Breast epithelium (tissue), 3 donors: ENCODE measurements at regions not wholly inside any gene's neighbourhood (a gene's known extent, or its start where the extent isn't known, plus 50 kb on each side); places are given as distances from the start of the nearest gene placed in this dataset.

ENCODE experiments used
- CTCF ChIP-seq, 3 donors: fragments of 450-650 bp; IDR thresholded peaks; one replicate each; pipeline ENCODE4 v1.5.1; 2016 to 2017; ENCODE audit warnings: antibody characterized with exemption in 3 of 3, mild to moderate bottlenecking in 3 of 3, moderate library complexity in 3 of 3
- POLR2A ChIP-seq: fragments of 450-650 bp; IDR thresholded peaks from one replicate; pipeline ENCODE4 v1.6.1; 2016; ENCODE audit warnings: antibody characterized with exemption, mild to moderate bottlenecking, moderate library complexity
- POLR2AphosphoS5 ChIP-seq, 3 donors: sonication (generic); formaldehyde crosslinking; IDR thresholded peaks; one replicate each; pipeline ENCODE4 v1.6.1; 2017; ENCODE audit warnings: antibody characterized with exemption in 3 of 3

GRCh38 chr11:111107501-111107900 is 138.0 kb upstream of the POU2AF2 start:
- no peak for TF ChIP-seq CTCF (IDR thresholded peaks at IDR 0.05)
- TF ChIP-seq POLR2A = no peak
- TF ChIP-seq POLR2AphosphoS5 (IDR thresholded peaks at IDR 0.05) = no peak
